Esophagus muscularis mucosa (tissue), 4 donors: ENCODE measurements at regions not wholly inside any gene's neighbourhood (a gene's known extent, or its start where the extent isn't known, plus 50 kb on each side); places are given as distances from the start of the nearest gene placed in this dataset.

Source experiments
- DNase-seq: peaks from one replicate; pipeline ENCODE4 v3.0.0-alpha.2; 2017; ENCODE audit errors: extremely low spot score
- H3K27ac ChIP-seq, 4 donors: fragments of 200-600 bp; sonication (generic); replicated peaks in 1 of 4; 1 replicate in 3 of 4; 2 replicates in 1 of 4; pipeline ENCODE4 v1.5.1; 2016 to 2019; ENCODE audit warnings: mild to moderate bottlenecking in 1 of 4
- H3K27me3 ChIP-seq, 4 donors: fragments of 200-600 bp; sonication (generic); one replicate each; pipeline versions ENCODE4 v1.5.1 to v1.6.0; 2016 to 2019
- H3K36me3 ChIP-seq, 4 donors: fragments of 200-600 bp; sonication (generic); one replicate each; pipeline ENCODE4 v1.5.1; 2016 to 2019
- H3K4me1 ChIP-seq, 4 donors: fragments of 200-600 bp; sonication (generic); one replicate each; pipeline ENCODE4 v1.5.1; 2016 to 2019
- H3K4me3 ChIP-seq, 4 donors: fragments of 200-600 bp; sonication (generic); 1 replicate in 2 of 4; 2 replicates in 2 of 4; pipeline ENCODE4 v1.5.1; 2016 to 2019; ENCODE audit warnings: mild to moderate bottlenecking in 4 of 4, moderate library complexity in 1 of 4
- H3K9me3 ChIP-seq, 4 donors: fragments of 200-600 bp; sonication (generic); 1 replicate in 3 of 4; 2 replicates in 1 of 4; pipeline ENCODE4 v1.5.1; 2016 to 2019
- CTCF ChIP-seq, 3 experiments: fragments of 200-600 bp in 2 of 3; fragments of 450-650 bp in 1 of 3; sonication (generic) in 2 of 3; IDR thresholded peaks; one replicate each; pipeline ENCODE4 v1.5.1; 2017 to 2019; ENCODE audit warnings: antibody characterized with exemption in 3 of 3, mild to moderate bottlenecking in 2 of 3, moderate library complexity in 1 of 3
- EP300 ChIP-seq: sonication (generic); formaldehyde crosslinking; IDR thresholded peaks from one replicate; pipeline ENCODE4 v1.6.1; 2017; ENCODE audit warnings: antibody characterized with exemption
- POLR2A ChIP-seq: fragments of 450-650 bp; IDR thresholded peaks from one replicate; pipeline ENCODE4 v1.6.1; 2017; ENCODE audit warnings: antibody characterized with exemption, moderate library complexity, mild to moderate bottlenecking, low read depth
- POLR2AphosphoS5 ChIP-seq, 2 donors: sonication (generic); formaldehyde crosslinking; IDR thresholded peaks; one replicate each; pipeline ENCODE4 v1.6.1; 2017; ENCODE audit warnings: antibody characterized with exemption in 2 of 2
- WGBS: methylation state at CpG from one replicate; pipeline ENCODE4 v1.1.5; 2018; 5-methylcytosine and 5-hydroxymethylcytosine counted together
- intact Hi-C: fragments of 100-400 bp; cut with DNase I; formaldehyde crosslinking; loops from one replicate; pipeline ENCODE4 v1.15.1; 2023

GRCh38 chr2:149661844-149662243 is 74.3 kb upstream of the MMADHC start:
- H3K27ac ChIP-seq, result no peak overlapping the region
- no peaks in the 10 kb centered on the region for H3K27me3 ChIP-seq
- 50% methylated on average over 1 of the region's 1 CpG for WGBS
- intact Hi-C loops, result no loop called here
- no peak for DNase-seq
- TF ChIP-seq EP300, result no peak
- TF ChIP-seq POLR2AphosphoS5 (IDR thresholded peaks at IDR 0.05), result no peak
- no peak for TF ChIP-seq CTCF (IDR thresholded peaks at IDR 0.05)
- no peaks in the 10 kb centered on the region for H3K9me3 ChIP-seq
- no peaks in the 10 kb centered on the region for H3K36me3 ChIP-seq
- no peak overlapping the region for H3K4me3 ChIP-seq
- H3K4me1 ChIP-seq, result peaks cover 0 to 11% (median 10%) of the 10 kb centered on the region in 4 donors

- intact Hi-C loops, result no loop called here
Measured at GRCh38 chr2:149658553-149658952, 71.0 kb upstream of the MMADHC start.

GRCh38 chr2:149657401-149658040 is 69.9 kb upstream of the MMADHC start:
- WGBS, result 89% methylated on average over 1 of the region's 1 CpG
- no peak for DNase-seq
- TF ChIP-seq POLR2AphosphoS5 (IDR thresholded peaks at IDR 0.05) (no peak), EP300 (no peak), POLR2A (no peak), CTCF (IDR thresholded peaks at IDR 0.05) (no peak)
- Histone ChIP-seq H3K9me3 (no peaks in the 10 kb centered on the region), H3K36me3 (no peaks in the 10 kb centered on the region), H3K4me3 (no peak overlapping the region), H3K27me3 (no peaks in the 10 kb centered on the region), H3K4me1 (peaks cover 0 to 11% (median 10%) of the 10 kb centered on the region in 4 donors), H3K27ac (no peak overlapping the region)
- intact Hi-C loops, result no loop called here

More at GRCh38 chr2:149658553-149658952, 71.0 kb upstream of the MMADHC start:
- Histone ChIP-seq H3K4me1 (peaks cover 0 to 11% (median 10%) of the 10 kb centered on the region in 4 donors), H3K9me3 (no peaks in the 10 kb centered on the region), H3K27ac (no peak overlapping the region), H3K27me3 (no peaks in the 10 kb centered on the region), H3K36me3 (no peaks in the 10 kb centered on the region), H3K4me3 (no peak overlapping the region)
- DNase-seq, result no peak
- TF ChIP-seq CTCF (IDR thresholded peaks at IDR 0.05) (no peak), POLR2AphosphoS5 (IDR thresholded peaks at IDR 0.05) (no peak), EP300 (no peak), POLR2A (no peak)

- Histone ChIP-seq H3K36me3 (no peaks in the 10 kb centered on the region), H3K4me1 (peaks cover 0 to 6% (median 6%) of the 10 kb centered on the region in 4 donors), H3K9me3 (no peaks in the 10 kb centered on the region), H3K27ac (no peak overlapping the region), H3K4me3 (no peak overlapping the region), H3K27me3 (no peaks in the 10 kb centered on the region)
- no peak for DNase-seq
- 93% methylated on average over 5 of the region's 5 CpGs for WGBS
- intact Hi-C loops, result no loop called here
- TF ChIP-seq POLR2A, result no peak
- no peak for TF ChIP-seq CTCF (IDR thresholded peaks at IDR 0.05)
- no peak for TF ChIP-seq EP300
- TF ChIP-seq POLR2AphosphoS5 (IDR thresholded peaks at IDR 0.05), result no peak
Measured at GRCh38 chr2:149656996-149657395, 69.4 kb upstream of the MMADHC start.
